Erythroblast (primary cell): ENCODE measurements at regions not wholly inside any gene's neighbourhood (a gene's known extent, or its start where the extent isn't known, plus 50 kb on each side); places are given as distances from the start of the nearest gene placed in this dataset.

Experiments used
- GATA1 ChIP-seq: IDR thresholded peaks from 2 replicates; pipeline ENCODE4 v1.6.1; 2011; ENCODE audit warnings: low read depth, mild to moderate bottlenecking, control low read depth, low read length, moderate library complexity
- POLR2A ChIP-seq: IDR thresholded peaks from 2 replicates; pipeline ENCODE4 v1.6.1; 2011; ENCODE audit warnings: mild to moderate bottlenecking, low read length

GRCh38 chr4:119933606-119934005, 133.0 kb downstream of the MAD2L1 start:
- TF ChIP-seq POLR2A (no peak), GATA1 (no peak)
